Neural progenitor cell (in vitro differentiated cells): ENCODE measurements at regions not wholly inside any gene's neighbourhood (a gene's known extent, or its start where the extent isn't known, plus 50 kb on each side); places are given as distances from the start of the nearest gene placed in this dataset.
"Not testable (repeated sequence)": the region's sequence is repeated elsewhere in the genome, so short reads cannot be mapped to it uniquely, and the experiment has no call there.

Experiments used
- DNase-seq: peaks from one replicate; pipeline ENCODE4 v3.0.0-alpha.2; 2016; ENCODE audit warnings: low spot score
- H2AFZ ChIP-seq: fragments of 200-600 bp; sonication (generic); replicated peaks from 2 replicates; pipeline ENCODE4 v1.6.1; 2016; ENCODE audit warnings: antibody characterized with exemption
- H3F3A ChIP-seq: fragments of 200-600 bp; sonication (generic); 2 replicates; pipeline ENCODE4 v1.6.1; 2016; ENCODE audit warnings: antibody characterized with exemption, low read depth
- H3K27ac ChIP-seq: fragments of 200-600 bp; sonication (generic); 2 replicates; pipeline ENCODE4 v1.5.1; 2016; ENCODE audit warnings: mild to moderate bottlenecking
- H3K27me3 ChIP-seq: fragments of 200-600 bp; sonication (generic); 2 replicates; pipeline ENCODE4 v1.6.1; 2016; ENCODE audit warnings: mild to moderate bottlenecking, moderate library complexity
- H3K36me3 ChIP-seq: fragments of 200-600 bp; sonication (generic); 2 replicates; pipeline ENCODE4 v1.5.1; 2016
- H3K4me1 ChIP-seq: fragments of 200-600 bp; sonication (generic); 2 replicates; pipeline ENCODE4 v1.6.1; 2016; ENCODE audit warnings: mixed run types
- H3K4me2 ChIP-seq: fragments of 200-600 bp; sonication (generic); 2 replicates; pipeline ENCODE4 v1.6.1; 2016
- H3K4me3 ChIP-seq: fragments of 200-600 bp; sonication (generic); 2 replicates; pipeline ENCODE4 v1.5.1; 2016
- H3K79me2 ChIP-seq: fragments of 200-600 bp; sonication (generic); 2 replicates; pipeline ENCODE4 v1.6.1; 2016; ENCODE audit warnings: low read depth
- H3K9ac ChIP-seq: fragments of 200-600 bp; sonication (generic); 2 replicates; pipeline ENCODE4 v1.6.1; 2016
- H3K9me3 ChIP-seq: fragments of 200-600 bp; sonication (generic); 2 replicates; pipeline ENCODE4 v1.5.1; 2016; ENCODE audit warnings: low read depth
- H4K20me1 ChIP-seq: fragments of 200-600 bp; sonication (generic); 2 replicates; pipeline ENCODE4 v1.6.1; 2016; ENCODE audit warnings: low read depth
- H3K27ac Mint-ChIP-seq: 3 replicates; pipeline ENCODE4 v1.8.0; 2021; ENCODE audit warnings: mixed read lengths
- H3K27me3 Mint-ChIP-seq: 2 replicates; pipeline ENCODE4 v1.8.0; 2022; ENCODE audit warnings: low read depth, mild to moderate bottlenecking, inconsistent platforms, moderate library complexity, mixed read lengths; ENCODE audit not compliant: insufficient read depth
- H3K36me3 Mint-ChIP-seq: 3 replicates; pipeline ENCODE4 v1.8.0; 2021; ENCODE audit warnings: mixed read lengths
- H3K4me1 Mint-ChIP-seq: 3 replicates; pipeline ENCODE4 v1.8.0; 2021; ENCODE audit warnings: mixed read lengths
- H3K4me3 Mint-ChIP-seq: 3 replicates; pipeline ENCODE4 v1.8.0; 2021; ENCODE audit warnings: mild to moderate bottlenecking, moderate library complexity, mixed read lengths
- H3K9me3 Mint-ChIP-seq: 3 replicates; pipeline ENCODE4 v1.8.0; 2020; ENCODE audit warnings: mixed read lengths
- EZH2phosphoT487 ChIP-seq: fragments of 200-600 bp; sonication (generic); IDR thresholded peaks from 2 replicates; pipeline ENCODE4 v1.6.1; 2017; ENCODE audit warnings: antibody characterized with exemption
- TF ChIP-seq, protein P1 (sequence below): fragments of 200-600 bp; sonication (generic); IDR thresholded peaks from 2 replicates; pipeline ENCODE4 v1.5.1; 2017; ENCODE audit warnings: antibody characterized with exemption, mild to moderate bottlenecking

DNA sequence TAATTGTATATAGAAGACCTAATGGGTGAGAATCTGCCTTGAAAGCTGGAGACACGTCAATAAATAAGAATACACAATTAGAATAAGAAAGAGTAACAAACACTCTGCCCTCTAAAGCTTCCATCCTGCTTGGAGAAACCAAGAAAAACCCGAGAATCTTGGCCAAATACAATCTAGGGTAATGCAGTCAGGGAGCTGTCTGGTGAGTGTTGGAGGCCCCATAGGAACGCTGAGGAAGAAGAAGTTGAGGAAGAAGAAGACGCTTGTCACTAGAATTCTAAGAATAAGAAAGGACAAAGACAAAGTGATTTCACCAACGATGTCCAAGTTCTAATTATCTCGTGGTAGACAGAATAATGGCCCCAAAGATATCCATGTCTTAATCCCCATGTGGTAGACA is 4485.9 kb upstream of the OR11H1 start:
- Histone ChIP-seq H2AFZ (no peak overlapping the region), H3F3A (no peaks in the 10 kb centered on the region), H3K4me1 (no peaks in the 10 kb centered on the region), H3K36me3 (no peaks in the 10 kb centered on the region), H3K9me3 (peaks cover 43% of the 10 kb centered on the region), H3K27me3 (no peaks in the 10 kb centered on the region), H3K4me3 (no peak overlapping the region), H3K9ac (no peak overlapping the region), H3K4me2 (no peak overlapping the region), H3K79me2 (no peaks in the 10 kb centered on the region), H4K20me1 (no peaks in the 10 kb centered on the region), H3K27ac (no peak overlapping the region)
- peaks cover 7% of the 10 kb centered on the region for H3K27me3 Mint-ChIP-seq
- H3K36me3 Mint-ChIP-seq: peaks cover 3% of the 10 kb centered on the region
- H3K9me3 Mint-ChIP-seq: peaks cover 57% of the 10 kb centered on the region
- no peaks in the 10 kb centered on the region for H3K4me1 Mint-ChIP-seq
- TF ChIP-seq, protein P1, sequence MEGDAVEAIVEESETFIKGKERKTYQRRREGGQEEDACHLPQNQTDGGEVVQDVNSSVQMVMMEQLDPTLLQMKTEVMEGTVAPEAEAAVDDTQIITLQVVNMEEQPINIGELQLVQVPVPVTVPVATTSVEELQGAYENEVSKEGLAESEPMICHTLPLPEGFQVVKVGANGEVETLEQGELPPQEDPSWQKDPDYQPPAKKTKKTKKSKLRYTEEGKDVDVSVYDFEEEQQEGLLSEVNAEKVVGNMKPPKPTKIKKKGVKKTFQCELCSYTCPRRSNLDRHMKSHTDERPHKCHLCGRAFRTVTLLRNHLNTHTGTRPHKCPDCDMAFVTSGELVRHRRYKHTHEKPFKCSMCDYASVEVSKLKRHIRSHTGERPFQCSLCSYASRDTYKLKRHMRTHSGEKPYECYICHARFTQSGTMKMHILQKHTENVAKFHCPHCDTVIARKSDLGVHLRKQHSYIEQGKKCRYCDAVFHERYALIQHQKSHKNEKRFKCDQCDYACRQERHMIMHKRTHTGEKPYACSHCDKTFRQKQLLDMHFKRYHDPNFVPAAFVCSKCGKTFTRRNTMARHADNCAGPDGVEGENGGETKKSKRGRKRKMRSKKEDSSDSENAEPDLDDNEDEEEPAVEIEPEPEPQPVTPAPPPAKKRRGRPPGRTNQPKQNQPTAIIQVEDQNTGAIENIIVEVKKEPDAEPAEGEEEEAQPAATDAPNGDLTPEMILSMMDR: no peak
- TF ChIP-seq EZH2phosphoT487: no peak
- no peak for DNase-seq
- no peak overlapping the region for H3K27ac Mint-ChIP-seq
- no peak overlapping the region for H3K4me3 Mint-ChIP-seq

DNA sequence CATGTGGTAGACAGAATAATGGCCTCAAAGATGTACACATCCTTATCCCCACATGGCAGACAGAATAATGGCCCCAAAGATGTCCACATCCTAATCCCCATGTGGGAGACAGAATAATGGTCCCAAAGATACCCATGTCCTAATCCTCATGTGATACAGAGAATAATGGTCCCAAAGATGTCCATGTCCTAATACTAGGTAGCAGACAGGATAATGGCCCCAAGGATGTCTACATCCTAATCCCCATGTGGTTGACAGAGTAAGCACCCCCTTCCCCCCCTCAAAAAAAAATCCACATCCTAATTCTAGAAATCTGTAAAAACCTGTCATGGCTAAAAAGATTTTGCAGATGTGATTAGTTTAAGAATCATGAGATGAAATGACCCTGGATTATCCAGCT is 4484.7 kb upstream of the OR11H1 start:
- not testable (repeated sequence) for H4K20me1 ChIP-seq, H3K79me2 ChIP-seq, H3K4me3 ChIP-seq, H3K27ac ChIP-seq, H3K4me3 Mint-ChIP-seq, H3K36me3 Mint-ChIP-seq, H3K9ac ChIP-seq, DNase-seq, H3F3A ChIP-seq, H3K4me1 ChIP-seq, H2AFZ ChIP-seq, H3K4me1 Mint-ChIP-seq, H3K27me3 ChIP-seq, H3K27ac Mint-ChIP-seq, H3K27me3 Mint-ChIP-seq, H3K4me2 ChIP-seq, H3K36me3 ChIP-seq
- H3K9me3 ChIP-seq: peaks cover 32% of the 10 kb centered on the region
- peaks cover 47% of the 10 kb centered on the region for H3K9me3 Mint-ChIP-seq

DNA sequence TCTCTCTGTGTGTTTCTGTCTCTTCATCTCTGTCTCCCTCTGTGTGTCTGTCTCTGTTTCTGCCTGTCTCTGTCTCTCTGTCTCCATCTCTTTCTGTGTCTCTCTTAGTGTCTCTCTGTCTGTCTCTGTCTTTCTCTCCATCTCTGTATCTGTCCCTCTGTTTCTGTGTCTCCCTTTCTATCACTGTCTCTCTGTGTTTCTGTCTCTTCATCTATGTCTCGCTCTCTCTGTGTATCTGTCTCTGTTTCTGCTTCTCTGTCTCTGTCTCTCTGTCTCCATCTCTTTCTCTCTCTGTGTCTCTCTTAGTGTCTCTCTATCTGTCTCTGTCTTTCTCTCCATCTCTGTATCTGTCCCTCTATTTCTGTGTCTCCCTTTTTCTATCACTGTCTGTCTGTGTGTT is 4479.1 kb upstream of the OR11H1 start:
- not testable (repeated sequence) for H3K4me1 Mint-ChIP-seq, H3K4me3 Mint-ChIP-seq, H3K9ac ChIP-seq, H3K27me3 ChIP-seq, H3K4me2 ChIP-seq, H3K79me2 ChIP-seq, H3K27me3 Mint-ChIP-seq, H3K4me1 ChIP-seq, H3F3A ChIP-seq, H3K27ac Mint-ChIP-seq, H2AFZ ChIP-seq, H3K36me3 ChIP-seq, H4K20me1 ChIP-seq, H3K36me3 Mint-ChIP-seq, DNase-seq, H3K4me3 ChIP-seq, H3K27ac ChIP-seq
- H3K9me3 ChIP-seq: peaks cover 11% of the 10 kb centered on the region
- peaks cover 27% of the 10 kb centered on the region for H3K9me3 Mint-ChIP-seq

DNA sequence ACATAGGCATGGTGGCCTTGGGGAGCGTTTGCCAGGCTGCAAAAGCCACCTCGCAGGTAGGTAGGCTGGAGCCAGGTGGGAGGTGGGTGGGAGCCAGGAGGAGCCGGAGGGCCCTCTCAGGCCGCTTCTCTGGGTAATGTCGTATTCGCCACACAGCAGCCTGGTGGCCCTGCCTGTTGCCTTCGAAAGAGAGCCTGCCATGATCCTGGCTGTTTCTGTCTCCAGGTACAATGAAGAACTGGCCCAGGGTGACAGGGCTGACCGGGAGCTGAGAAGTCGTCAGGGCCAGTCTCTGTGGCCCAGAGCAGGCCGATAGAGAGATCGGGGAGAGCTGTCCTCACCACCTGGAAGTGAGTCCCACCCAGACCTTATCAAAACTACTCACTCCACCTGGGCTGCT is 4477.8 kb upstream of the OR11H1 start:
- not testable (repeated sequence) for H3K4me3 Mint-ChIP-seq, H3K9ac ChIP-seq, H3K27me3 Mint-ChIP-seq, H3K27me3 ChIP-seq, H3K4me3 ChIP-seq, H3K36me3 ChIP-seq, H3K79me2 ChIP-seq, DNase-seq, H2AFZ ChIP-seq, H3K4me2 ChIP-seq, H4K20me1 ChIP-seq, H3K4me1 ChIP-seq, H3F3A ChIP-seq, H3K27ac Mint-ChIP-seq, H3K4me1 Mint-ChIP-seq, H3K36me3 Mint-ChIP-seq, H3K27ac ChIP-seq
- peaks cover 37% of the 10 kb centered on the region for H3K9me3 Mint-ChIP-seq
- H3K9me3 ChIP-seq: peaks cover 15% of the 10 kb centered on the region

DNA sequence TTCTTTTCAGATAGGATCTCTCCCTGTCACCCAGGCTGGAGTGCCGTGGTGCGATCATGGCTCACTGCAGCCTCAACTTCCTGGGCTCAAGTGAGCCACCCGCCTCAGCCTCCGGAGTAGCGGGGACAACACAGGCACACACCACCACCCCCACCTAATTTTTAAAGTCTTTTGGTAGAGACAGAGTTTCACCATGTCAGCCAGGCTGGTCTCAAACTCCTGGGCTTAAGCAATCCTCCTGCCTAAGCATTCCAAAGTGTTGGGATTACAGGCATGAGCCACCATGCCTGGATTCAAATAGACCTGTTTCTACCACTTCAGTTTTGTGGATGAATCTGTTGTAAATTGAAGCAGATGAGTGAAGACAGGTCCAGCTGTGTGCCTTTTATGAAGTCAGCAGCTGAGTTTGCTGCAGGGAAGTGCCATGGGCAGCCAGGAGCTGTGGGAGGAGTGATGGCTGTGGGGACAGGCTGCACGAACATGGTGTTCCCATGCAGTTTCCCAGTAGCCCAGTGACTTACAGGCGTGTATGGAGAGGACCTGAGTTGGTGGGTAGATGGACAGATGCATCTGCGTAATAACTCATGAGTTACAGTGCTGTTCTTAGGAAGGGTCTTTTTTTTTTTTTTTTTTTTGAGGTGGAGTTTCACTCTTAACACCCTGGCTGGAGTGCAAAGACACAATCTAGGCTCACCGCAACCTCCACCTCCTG is 4476.4 kb upstream of the OR11H1 start:
- H4K20me1 ChIP-seq, H2AFZ ChIP-seq, DNase-seq, H3K27ac ChIP-seq, H3F3A ChIP-seq, H3K36me3 Mint-ChIP-seq, H3K79me2 ChIP-seq, H3K36me3 ChIP-seq, H3K4me1 ChIP-seq, H3K4me1 Mint-ChIP-seq, H3K4me3 ChIP-seq, H3K27me3 ChIP-seq, H3K4me3 Mint-ChIP-seq, H3K9ac ChIP-seq, H3K27ac Mint-ChIP-seq, H3K4me2 ChIP-seq: not testable (repeated sequence)
- peaks cover 17% of the 10 kb centered on the region for H3K27me3 Mint-ChIP-seq
- H3K9me3 Mint-ChIP-seq: peaks cover 50% of the 10 kb centered on the region
- H3K9me3 ChIP-seq: peaks cover 24% of the 10 kb centered on the region

DNA sequence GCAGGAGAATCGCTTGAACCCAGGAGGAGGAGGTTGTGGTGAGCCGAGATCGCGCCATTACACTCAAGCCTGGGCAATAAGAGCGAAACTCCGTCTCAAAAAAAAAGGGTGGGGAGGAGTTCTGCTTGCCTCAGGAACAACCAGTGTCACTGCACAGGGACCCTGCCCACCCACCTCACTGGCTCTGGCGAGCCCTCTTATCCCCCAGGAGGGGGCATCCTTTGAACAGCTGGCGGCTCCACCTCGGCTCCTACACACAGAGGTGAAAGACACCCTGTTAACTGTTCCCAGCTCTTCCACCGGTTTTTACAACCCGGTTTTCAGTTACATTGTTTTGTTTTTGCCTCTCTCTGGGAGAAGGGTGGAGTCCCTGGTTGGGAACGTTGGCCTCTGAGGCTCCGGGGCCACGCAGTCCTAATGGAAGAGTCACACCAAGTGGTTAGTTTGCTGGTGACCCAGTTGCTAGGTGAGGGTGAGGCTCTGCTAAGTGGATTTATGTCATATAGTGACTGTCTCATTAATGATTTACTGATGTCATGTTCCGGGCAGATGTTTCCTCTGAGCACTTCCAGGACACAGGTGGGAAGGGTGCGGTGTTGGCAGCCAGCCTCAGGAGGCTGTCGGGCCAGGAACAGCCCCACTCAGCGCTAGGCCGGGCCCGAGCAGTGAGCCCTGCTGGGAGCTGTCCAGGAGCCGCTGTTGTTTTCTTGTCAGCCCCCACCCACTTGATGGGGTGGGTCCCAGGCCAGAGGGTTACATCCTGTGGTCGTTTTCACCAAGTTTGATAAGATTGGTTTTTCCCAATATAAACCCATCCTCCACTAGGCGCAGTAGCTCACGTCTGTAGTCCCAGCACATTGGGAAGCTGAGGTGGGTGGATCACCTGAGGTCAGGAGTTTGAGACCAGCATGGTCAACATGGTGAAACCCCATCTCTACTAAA is 4474.3 kb upstream of the OR11H1 start:
- H2AFZ ChIP-seq, H3K4me3 Mint-ChIP-seq, H4K20me1 ChIP-seq, H3K4me1 ChIP-seq, H3K27ac ChIP-seq, H3K36me3 ChIP-seq, DNase-seq, H3K27ac Mint-ChIP-seq, H3K36me3 Mint-ChIP-seq, H3K27me3 ChIP-seq, H3K4me3 ChIP-seq, H3K79me2 ChIP-seq, H3K9ac ChIP-seq, H3K4me2 ChIP-seq, H3K4me1 Mint-ChIP-seq, H3F3A ChIP-seq: not testable (repeated sequence)
- Mint-ChIP-seq H3K9me3 (peaks cover 59% of the 10 kb centered on the region), H3K27me3 (peaks cover 24% of the 10 kb centered on the region)
- H3K9me3 ChIP-seq: peaks cover 28% of the 10 kb centered on the region

DNA sequence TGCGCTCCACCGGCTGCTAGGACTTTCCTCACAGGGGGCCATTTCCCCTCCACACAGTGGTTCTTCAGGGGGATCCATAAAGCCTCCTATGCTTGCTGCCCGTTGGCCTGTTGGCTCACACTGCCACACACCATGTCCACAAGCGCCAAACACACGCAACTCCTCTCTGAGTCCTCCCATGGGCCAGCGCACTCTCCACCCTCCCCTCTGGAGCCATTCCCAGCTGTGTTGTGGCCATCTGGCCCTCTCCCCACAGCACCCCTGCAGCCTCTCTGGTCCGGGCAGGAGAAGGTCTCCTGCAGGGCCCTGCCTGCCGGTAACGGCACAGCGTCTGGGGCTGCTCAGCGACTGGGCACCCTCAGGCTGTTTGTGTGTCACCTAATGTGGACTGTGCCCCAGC is 4473.3 kb upstream of the OR11H1 start:
- not testable (repeated sequence) for H3F3A ChIP-seq, H3K27ac Mint-ChIP-seq, H3K9ac ChIP-seq, H3K4me1 ChIP-seq, H3K27ac ChIP-seq, H3K4me3 ChIP-seq, DNase-seq, H3K36me3 ChIP-seq, H3K79me2 ChIP-seq, H3K4me1 Mint-ChIP-seq, H3K27me3 ChIP-seq, H4K20me1 ChIP-seq, H3K4me2 ChIP-seq, H2AFZ ChIP-seq, H3K36me3 Mint-ChIP-seq, H3K4me3 Mint-ChIP-seq
- H3K9me3 ChIP-seq: peaks cover 31% of the 10 kb centered on the region
- H3K9me3 Mint-ChIP-seq: peaks cover 57% of the 10 kb centered on the region
- H3K27me3 Mint-ChIP-seq: peaks cover 21% of the 10 kb centered on the region
